Common myeloid progenitor, CD34-positive (primary cell): ENCODE measurements at regions not wholly inside any gene's neighbourhood (a gene's known extent, or its start where the extent isn't known, plus 50 kb on each side); places are given as distances from the start of the nearest gene placed in this dataset.
"Not testable (repeated sequence)": the region's sequence is repeated elsewhere in the genome, so short reads cannot be mapped to it uniquely, and the experiment has no call there.

Source experiments
- CTCF ChIA-PET: fragments of 350-600 bp; sonication (Branson Sonifier 250); formaldehyde crosslinking; loops from one replicate; lab custom pipeline; 2021; ENCODE audit warnings: antibody characterized with exemption; lab: Charles Lee
- POLR2A ChIA-PET: fragments of 350-600 bp; sonication (Branson Sonifier 250); formaldehyde crosslinking; loops from one replicate; lab custom pipeline; 2021; ENCODE audit warnings: antibody characterized with exemption; lab: Charles Lee
- DNase-seq, 3 donors: peaks; one replicate each; pipeline versions ENCODE4 v3.0.0 to v3.0.0-alpha.2; 2013
- H3K27ac ChIP-seq, 2 experiments: 1 replicate in 1 of 2; 2 replicates in 1 of 2; pipeline ENCODE4 v1.7.0; 2013; ENCODE audit warnings: inconsistent platforms in 2 of 2, low read length in 2 of 2, mild to moderate bottlenecking in 2 of 2, low read depth in 1 of 2, moderate library complexity in 1 of 2; ENCODE audit not compliant: severe bottlenecking in 2 of 2, insufficient read depth in 1 of 2, poor library complexity in 1 of 2
- H3K27me3 ChIP-seq, 5 experiments: replicated peaks in 2 of 5; 1 replicate in 3 of 5; 2 replicates in 2 of 5; pipeline versions ENCODE4 v1.6.1 to v1.7.0; 2013; ENCODE audit warnings: low read length in 4 of 5, mild to moderate bottlenecking in 2 of 5, moderate library complexity in 2 of 5, inconsistent platforms in 1 of 5; ENCODE audit not compliant: insufficient read depth in 5 of 5, control insufficient read depth in 4 of 5
- H3K36me3 ChIP-seq, 4 experiments: 1 replicate in 2 of 4; 2 replicates in 2 of 4; pipeline versions ENCODE4 v1.6.1 to v1.7.0; 2013; ENCODE audit warnings: low read length in 3 of 4, control low read depth in 1 of 4, mild to moderate bottlenecking in 1 of 4; ENCODE audit not compliant: control insufficient read depth in 4 of 4, insufficient read depth in 4 of 4
- H3K4me1 ChIP-seq, 4 experiments: 1 replicate in 3 of 4; 2 replicates in 1 of 4; pipeline versions ENCODE4 v1.6.1 to v1.7.1; 2013; ENCODE audit warnings: low read length in 3 of 4, mild to moderate bottlenecking in 3 of 4, control low read depth in 1 of 4, inconsistent platforms in 1 of 4, moderate library complexity in 1 of 4; ENCODE audit not compliant: control insufficient read depth in 4 of 4, insufficient read depth in 4 of 4; ENCODE audit errors: control extremely low read depth in 1 of 4
- H3K4me3 ChIP-seq, 7 experiments: 1 replicate in 4 of 7; 2 replicates in 3 of 7; pipeline versions ENCODE4 v1.5.1 to v1.7.0; 2013; ENCODE audit warnings: mild to moderate bottlenecking in 7 of 7, low read length in 6 of 7, moderate library complexity in 6 of 7, inconsistent platforms in 2 of 7, low read depth in 2 of 7, control low read depth in 1 of 7; ENCODE audit not compliant: insufficient read depth in 4 of 7, control insufficient read depth in 1 of 7; ENCODE audit errors: extremely low read depth in 1 of 7
- H3K9me3 ChIP-seq, 5 experiments: 1 replicate in 4 of 5; 2 replicates in 1 of 5; pipeline versions ENCODE4 v1.6.1 to v1.7.1; 2013; ENCODE audit warnings: low read length in 4 of 5, mild to moderate bottlenecking in 2 of 5, inconsistent platforms in 1 of 5, low read depth in 1 of 5, moderate library complexity in 1 of 5; ENCODE audit not compliant: control insufficient read depth in 4 of 5, insufficient read depth in 2 of 5; ENCODE audit errors: control extremely low read depth in 1 of 5
- WGBS: methylation state at CpG from one replicate; pipeline ENCODE4 v1.1.5; 2013; ENCODE audit not compliant: insufficient coverage; 5-methylcytosine and 5-hydroxymethylcytosine counted together

- no CpG with 5 or more reads among the region's 1 CpG for WGBS
- POLR2A ChIA-PET: no interaction called here
- no peaks in the 10 kb centered on the region for H3K9me3 ChIP-seq
- CTCF ChIA-PET: interaction anchor here (1.2 kb wide), 1 partner anchor 15 kb away, joined by 3 read pairs; no protein-coding TSS in a partner anchor
- no peak overlapping the region for H3K27ac ChIP-seq
- H3K4me1 ChIP-seq: no peaks in the 10 kb centered on the region
- no peak overlapping the region for H3K4me3 ChIP-seq
- no peaks in the 10 kb centered on the region for H3K36me3 ChIP-seq
- DNase-seq: no peak
- no peaks in the 10 kb centered on the region for H3K27me3 ChIP-seq
Observed at GRCh38 chr4:181890031-181890430, 353.2 kb upstream of the TENM3 start.

GRCh38 chr4:181890911-181891310 is 352.3 kb upstream of the TENM3 start:
- WGBS: 69% methylated on average over 2 of the region's 2 CpGs
- ChIA-PET CTCF (interaction anchor here (1.2 kb wide), 1 partner anchor 14 kb away, joined by 3 read pairs; no protein-coding TSS in a partner anchor), POLR2A (no interaction called here)

DNA sequence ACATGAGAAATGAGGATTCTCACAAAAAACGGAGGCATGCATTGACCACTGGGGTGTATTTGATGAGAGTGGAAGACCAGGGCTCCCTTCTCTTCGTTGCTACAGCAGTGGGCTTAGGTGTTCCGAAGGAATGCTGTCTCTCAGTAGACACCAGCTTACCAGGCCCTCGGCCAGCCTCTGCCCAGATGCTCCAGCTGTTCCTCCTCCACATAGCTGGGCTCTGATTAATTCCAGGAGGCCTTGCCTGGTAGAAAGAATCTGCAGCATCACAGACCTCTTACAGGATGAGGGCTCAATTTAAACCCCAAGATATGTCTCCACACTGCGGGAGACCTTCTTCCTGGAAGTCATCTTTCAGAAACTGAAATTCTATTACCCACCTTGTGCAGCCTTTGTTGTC is 346.6 kb upstream of the TENM3 start:
- H3K36me3 ChIP-seq: no peaks in the 10 kb centered on the region
- H3K4me3 ChIP-seq: no peak overlapping the region
- no peak overlapping the region for H3K27ac ChIP-seq
- no peak for DNase-seq
- CTCF ChIA-PET: no interaction called here
- no peaks in the 10 kb centered on the region for H3K9me3 ChIP-seq
- POLR2A ChIA-PET: no interaction called here
- WGBS: 83% methylated on average over 3 of the region's 5 CpGs
- no peaks in the 10 kb centered on the region for H3K27me3 ChIP-seq
- H3K4me1 ChIP-seq: no peaks in the 10 kb centered on the region

More at GRCh38 chr4:181890911-181891310, 352.3 kb upstream of the TENM3 start:
- Histone ChIP-seq H3K27ac (no peak overlapping the region), H3K4me1 (no peaks in the 10 kb centered on the region), H3K9me3 (no peaks in the 10 kb centered on the region), H3K36me3 (no peaks in the 10 kb centered on the region), H3K27me3 (no peaks in the 10 kb centered on the region), H3K4me3 (no peak overlapping the region)
- no peak for DNase-seq

DNA sequence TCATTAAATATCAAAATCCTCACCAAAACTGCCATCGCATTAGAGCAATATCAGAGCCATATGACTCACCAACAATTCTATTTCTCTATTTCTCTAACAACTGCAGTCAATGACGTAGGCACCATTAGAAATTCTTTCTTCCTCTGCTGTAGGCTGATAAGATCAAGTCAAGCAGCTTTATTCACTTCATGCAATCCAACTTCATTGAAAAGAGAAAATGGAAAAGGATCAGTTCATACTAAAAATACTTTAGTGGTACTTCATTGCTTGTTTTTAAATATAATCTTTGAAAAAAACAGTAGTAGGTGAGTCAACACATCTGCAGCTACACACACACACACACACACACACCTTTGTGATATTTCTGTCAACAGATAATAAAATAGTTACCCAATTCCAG is 345.3 kb upstream of the TENM3 start:
- Histone ChIP-seq H3K9me3 (no peaks in the 10 kb centered on the region), H3K27ac (no peak overlapping the region), H3K27me3 (no peaks in the 10 kb centered on the region), H3K4me1 (no peaks in the 10 kb centered on the region), H3K4me3 (no peak overlapping the region), H3K36me3 (no peaks in the 10 kb centered on the region)
- POLR2A ChIA-PET: no interaction called here
- CTCF ChIA-PET: interaction anchor here (0.8 kb wide), 1 partner anchor 14 kb away, joined by 3 read pairs; no protein-coding TSS in a partner anchor
- DNase-seq: no peak
- 88% methylated on average over 1 of the region's 2 CpGs for WGBS

DNA sequence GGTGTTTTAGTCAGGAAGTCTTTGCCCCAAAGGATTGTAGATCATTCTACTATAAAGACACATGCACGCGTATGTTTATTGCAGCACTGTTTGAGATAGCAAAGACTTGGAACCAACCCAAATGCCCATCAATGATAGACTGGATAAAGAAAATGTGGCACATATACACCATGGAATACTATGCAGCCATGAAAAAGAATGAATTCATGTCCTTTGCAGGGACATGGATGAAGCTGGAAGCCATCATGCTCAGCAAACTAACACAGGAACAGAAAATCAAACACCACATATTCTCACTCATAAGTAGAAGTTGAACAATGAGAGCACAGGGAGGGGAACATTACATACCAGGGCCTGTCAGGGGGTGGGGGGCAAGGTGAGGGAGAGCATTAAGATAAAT is 340.8 kb upstream of the TENM3 start:
- POLR2A ChIA-PET, H3K4me1 ChIP-seq, H3K4me3 ChIP-seq, DNase-seq, H3K27ac ChIP-seq, H3K36me3 ChIP-seq, H3K9me3 ChIP-seq, H3K27me3 ChIP-seq, CTCF ChIA-PET: not testable (repeated sequence)
- WGBS: no CpG with 5 or more reads among the region's 2 CpGs

DNA sequence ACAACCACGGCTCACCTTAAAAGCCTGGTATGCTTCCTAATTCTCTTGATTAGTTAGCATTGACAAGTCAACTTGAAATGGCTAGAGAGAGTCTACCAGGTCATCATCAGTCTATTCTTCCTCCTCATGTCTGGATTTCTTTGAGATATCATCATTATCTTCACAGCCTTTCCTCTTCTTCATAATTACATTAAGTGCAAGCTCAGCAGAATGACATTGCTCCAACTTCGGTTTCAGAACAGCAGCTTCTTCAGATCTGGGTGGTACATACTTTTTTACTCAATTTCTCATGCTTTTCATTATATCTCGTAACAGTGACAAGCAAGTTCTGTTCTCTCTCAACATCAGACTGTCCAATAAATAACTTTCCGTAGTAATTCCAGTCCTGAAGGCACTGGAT is 337.5 kb upstream of the TENM3 start:
- Histone ChIP-seq H3K27me3 (no peaks in the 10 kb centered on the region), H3K4me3 (no peak overlapping the region), H3K36me3 (no peaks in the 10 kb centered on the region), H3K27ac (no peak overlapping the region), H3K4me1 (no peaks in the 10 kb centered on the region), H3K9me3 (no peaks in the 10 kb centered on the region)
- POLR2A ChIA-PET: no interaction called here
- no peak for DNase-seq
- WGBS: 91% methylated on average over 3 of the region's 4 CpGs
- CTCF ChIA-PET: interaction anchor here (1.0 kb wide), 1 partner anchor 16 kb away, joined by 3 read pairs; no protein-coding TSS in a partner anchor

DNA sequence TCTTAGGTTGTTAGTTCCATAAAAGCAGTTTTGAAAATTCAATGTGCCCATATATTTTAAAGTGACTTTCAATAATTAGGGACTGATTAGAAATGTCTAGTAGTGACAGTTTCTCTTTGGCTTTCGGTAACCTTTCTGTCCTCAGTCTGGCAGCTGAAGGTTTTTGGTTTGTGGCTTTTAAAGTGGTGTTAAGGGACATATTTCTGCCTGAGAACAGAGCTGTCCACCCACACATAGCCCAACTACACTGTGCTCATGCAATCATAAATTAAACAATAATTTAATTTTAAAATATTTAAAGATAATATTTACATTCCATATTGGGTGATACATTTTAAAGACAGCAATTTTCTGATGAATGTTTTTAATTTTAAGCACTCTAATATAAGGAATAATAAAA is 335.0 kb upstream of the TENM3 start:
- DNase-seq: no peak
- POLR2A ChIA-PET: no interaction called here
- Histone ChIP-seq H3K4me1 (no peaks in the 10 kb centered on the region), H3K36me3 (no peaks in the 10 kb centered on the region), H3K9me3 (no peaks in the 10 kb centered on the region), H3K27ac (no peak overlapping the region), H3K4me3 (no peak overlapping the region), H3K27me3 (no peaks in the 10 kb centered on the region)
- no CpG with 5 or more reads among the region's 1 CpG for WGBS
- CTCF ChIA-PET: no interaction called here
